ENCODE measurements at regions not wholly inside any gene's neighbourhood (a gene's known extent, or its start where the extent isn't known, plus 50 kb on each side); places are given as distances from the start of the nearest gene placed in this dataset.
"Not testable (repeated sequence)": the region's sequence is repeated elsewhere in the genome, so short reads cannot be mapped to it uniquely, and the experiment has no call there.

DNA sequence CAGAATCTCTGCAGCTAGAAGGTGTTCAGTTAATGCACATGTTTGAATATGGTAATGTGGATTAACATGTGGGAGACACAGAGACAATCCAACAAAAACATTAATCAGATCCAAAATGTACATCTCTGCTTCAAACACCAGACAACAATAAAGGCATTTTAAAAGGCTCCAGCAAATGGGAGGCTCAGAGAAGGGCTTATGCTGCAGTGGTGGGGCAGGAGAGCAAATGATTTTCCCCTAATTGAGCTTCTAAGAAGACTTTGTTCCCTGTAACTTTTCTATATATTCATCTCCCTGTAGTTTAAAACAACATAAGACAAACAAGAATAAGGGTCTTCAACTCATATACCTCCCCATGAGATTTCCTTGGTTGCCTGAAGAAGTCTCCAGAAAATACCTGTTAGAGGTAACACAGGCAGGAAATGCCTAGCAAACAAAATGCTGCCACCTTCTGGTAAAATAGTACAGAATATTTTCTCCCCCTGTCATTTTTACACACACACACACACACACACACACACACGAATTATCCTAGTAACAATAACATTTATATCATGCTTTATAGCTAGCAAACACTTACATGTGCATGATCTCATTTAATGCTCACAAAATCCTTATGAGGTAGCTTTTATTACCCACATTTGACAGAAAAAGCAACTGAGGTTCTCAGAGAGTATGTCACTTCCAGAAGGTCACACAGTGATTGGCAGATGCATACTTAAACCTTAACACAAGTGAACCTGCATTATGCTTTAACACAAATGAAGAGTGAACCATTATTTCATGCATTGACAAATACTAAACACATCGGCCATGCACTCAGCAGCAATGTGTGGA is 123.4 kb upstream of the MB21D2 start:
- intact Hi-C loops (cut with DNase I): loop anchor here (2.0 to 5.0 kb wide), 2 partner anchors 224 to 531 kb away; no protein-coding TSS in a partner anchor
- DNase-seq: no peak

DNA sequence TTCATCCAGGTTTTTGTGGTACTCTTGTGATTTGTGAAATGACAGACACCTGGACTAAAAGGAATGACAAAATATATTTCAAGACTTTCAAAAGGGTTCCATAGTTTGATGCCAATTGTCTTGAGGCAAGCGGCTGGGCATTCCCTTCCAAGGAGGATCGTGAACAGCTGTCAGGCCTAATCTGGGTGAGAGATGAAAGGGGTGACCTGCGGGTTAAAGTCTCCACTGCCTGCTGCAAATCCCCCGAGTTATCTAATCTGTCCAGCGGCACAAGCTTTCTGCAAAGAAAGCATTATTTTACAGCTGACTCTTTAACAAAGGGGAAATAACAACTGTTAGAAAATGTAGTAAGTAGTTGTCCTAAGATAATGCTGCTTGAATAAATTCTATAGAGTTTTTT is 128.7 kb upstream of the MB21D2 start:
- intact Hi-C loops (cut with DNase I): no loop called here

DNA sequence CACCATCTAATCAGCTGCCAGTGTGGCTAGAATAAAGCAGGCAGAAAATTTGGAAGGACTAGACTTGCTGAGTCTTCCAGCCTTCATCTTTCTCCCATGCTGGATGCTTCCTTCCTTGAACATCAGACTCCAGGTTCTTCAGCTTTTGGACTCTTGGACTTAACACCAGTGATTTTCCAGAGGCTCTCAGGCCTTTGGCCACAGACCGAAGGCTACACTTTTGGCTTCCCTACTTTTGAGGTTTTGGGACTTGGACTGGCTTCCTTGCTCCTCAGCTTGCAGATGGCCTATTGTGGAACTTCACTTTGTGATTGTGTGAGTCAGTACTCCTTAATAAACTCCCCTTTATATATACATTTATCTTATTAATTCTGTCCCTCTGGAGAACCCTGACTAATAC is 129.8 kb upstream of the MB21D2 start:
- DNase-seq; intact Hi-C loops (cut with DNase I): not testable (repeated sequence)

More for the DNA sequence above, 128.7 kb upstream of the MB21D2 start:
- no peak for DNase-seq

DNA sequence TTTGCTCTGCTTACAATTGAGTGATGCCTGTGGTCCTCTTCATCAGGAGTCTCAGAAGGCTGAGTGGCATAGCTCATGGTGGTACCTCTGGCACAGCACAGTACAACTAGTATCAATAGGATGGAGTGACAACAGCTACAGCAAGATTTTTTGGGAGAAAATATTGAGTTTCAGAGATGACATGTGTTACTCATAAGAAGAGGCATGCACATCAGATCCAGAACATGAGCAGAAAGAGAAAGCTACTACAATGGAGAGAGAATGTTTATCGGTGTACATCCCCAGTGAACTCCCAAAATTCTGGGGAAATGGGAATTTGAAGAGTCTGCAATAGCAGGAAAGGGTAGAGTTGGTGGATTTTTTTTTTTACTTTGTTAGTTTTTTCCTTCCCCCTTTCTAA is 130.5 kb upstream of the MB21D2 start:
- no peak for DNase-seq
- intact Hi-C loops (cut with DNase I): no loop called here

DNA sequence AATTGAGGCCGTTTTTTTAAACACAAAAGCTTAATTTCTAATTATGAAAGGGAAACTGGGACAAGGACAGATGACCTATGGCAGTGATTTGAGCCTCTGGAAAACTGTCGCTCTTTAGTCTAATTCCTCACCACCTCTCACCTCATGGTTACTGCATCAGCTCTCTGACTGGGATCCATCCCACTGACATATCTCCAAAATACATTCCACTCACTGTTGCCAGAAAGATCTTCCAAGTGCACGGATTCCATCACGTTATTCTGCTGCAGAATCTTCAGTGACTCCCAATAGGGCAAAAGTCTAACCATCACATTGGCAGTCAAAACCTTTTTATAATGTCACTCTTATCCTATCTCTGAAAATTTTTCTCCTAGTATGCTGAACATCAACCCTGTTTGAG is 132.3 kb upstream of the MB21D2 start:
- intact Hi-C loops (cut with DNase I): no loop called here
- DNase-seq: no peak

DNA sequence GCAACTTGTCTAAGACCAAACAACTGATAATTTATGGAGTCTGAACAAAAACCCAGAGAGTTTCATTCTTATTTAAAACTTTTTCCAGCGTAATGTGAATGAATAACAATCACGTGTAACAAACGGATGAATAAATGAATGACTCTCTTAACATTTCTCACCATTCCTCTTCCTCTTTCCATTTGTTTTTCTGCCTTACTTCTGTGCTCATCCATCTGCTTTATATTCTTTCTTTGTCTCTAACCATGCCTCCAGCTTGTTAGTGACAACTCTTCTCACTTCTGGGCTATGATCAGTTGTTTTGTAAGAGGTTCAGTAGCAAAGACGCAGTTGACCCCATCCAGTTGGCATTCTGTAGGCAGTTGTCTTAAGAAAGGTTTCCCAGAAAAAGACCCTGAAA is 133.7 kb upstream of the MB21D2 start:
- DNase-seq: no peak
- intact Hi-C loops (cut with DNase I): no loop called here

DNA sequence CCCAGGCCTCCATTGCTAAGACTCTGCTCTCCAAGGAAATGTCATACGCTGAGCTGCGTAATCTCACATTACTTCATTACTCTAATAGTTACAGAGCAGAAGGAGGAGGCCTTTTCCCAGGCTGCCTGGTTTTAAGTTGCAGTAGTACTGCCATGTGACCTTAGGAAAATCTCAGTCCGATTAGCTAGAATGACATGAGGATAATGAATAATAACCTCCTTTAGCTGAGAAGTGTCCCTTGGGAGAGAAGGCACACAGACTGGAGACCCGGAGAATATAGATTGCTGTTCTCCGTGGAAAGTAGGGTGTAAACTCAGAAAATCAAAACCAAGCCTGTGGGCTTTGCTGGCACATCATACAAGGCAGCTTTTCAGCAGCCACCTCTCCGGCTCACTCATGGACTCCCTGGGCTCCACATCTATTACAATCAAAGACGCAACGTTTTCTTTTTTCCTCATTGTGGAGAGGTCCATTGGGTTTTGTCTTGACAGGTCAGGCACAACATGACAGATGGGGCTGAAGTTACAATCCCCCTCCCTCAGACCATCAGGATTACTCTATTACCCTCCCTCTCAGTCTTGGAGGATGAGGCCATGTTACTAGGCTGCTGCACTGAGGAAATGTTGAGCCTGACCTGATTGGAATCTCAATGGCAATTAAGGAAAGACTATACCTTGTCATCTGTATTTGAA is 134.8 kb upstream of the MB21D2 start:
- intact Hi-C loops (cut with DNase I): no loop called here

DNA sequence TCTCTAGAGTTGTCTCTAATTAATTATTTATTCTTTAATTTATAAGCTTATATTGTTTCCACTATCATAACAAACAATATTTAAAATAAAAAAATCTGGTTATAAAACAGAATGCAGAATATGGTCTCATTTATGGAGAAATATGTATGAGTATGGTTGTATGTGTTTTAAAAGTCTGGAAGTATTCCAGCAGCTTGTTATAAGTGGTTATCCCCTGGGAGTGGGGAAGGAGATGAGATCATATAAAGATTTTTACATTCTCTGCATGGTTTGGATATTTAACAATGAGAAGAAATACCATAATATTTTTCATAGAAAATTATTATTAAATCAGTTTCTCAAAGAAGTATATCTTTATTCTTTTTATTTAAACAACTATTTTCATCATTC is 135.4 kb upstream of the MB21D2 start:
- intact Hi-C loops (cut with DNase I): no loop called here
- no peak for DNase-seq

More for the DNA sequence above, 134.8 kb upstream of the MB21D2 start:
- no peak for DNase-seq

DNA sequence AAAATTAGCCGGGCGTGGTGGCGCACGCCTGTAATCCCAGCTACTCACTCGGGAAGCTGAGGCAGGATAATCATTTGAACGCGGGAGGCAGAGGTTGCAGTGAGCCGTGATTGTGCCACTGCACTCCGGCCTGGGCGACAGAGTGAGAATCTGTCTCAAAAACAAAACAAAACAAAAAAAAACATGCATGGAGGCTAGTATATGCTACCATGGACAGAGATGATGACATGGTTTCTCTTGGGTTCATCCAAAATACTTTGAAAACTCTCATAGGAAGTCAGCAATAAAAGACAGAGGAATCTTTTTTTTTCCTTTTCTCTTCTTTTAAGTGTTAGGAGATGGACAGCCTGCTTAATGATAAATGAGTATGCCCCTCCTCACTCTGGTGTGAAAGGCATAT is 137.7 kb upstream of the MB21D2 start:
- DNase-seq: no peak
- intact Hi-C loops (cut with DNase I): no loop called here

DNA sequence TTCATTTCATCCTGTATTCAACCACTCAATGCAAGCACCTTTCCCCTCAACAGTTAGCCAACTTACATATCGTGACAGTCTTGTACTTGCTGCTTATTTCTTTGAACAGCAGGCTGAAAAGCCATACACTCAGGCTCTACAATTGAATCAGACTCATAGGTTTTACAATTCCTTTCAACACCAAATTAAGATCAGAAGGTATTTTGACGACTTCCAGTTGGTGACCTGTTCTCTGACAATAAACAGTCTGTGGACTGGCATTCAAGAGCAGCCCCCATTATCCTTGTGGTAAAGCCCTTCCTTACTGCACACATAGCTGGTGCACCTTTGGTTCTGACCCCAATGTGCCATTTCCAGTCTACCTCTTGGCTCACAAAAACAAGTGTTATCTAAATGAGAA is 140.0 kb upstream of the MB21D2 start:
- no peak for DNase-seq
- intact Hi-C loops (cut with DNase I): no loop called here

DNA sequence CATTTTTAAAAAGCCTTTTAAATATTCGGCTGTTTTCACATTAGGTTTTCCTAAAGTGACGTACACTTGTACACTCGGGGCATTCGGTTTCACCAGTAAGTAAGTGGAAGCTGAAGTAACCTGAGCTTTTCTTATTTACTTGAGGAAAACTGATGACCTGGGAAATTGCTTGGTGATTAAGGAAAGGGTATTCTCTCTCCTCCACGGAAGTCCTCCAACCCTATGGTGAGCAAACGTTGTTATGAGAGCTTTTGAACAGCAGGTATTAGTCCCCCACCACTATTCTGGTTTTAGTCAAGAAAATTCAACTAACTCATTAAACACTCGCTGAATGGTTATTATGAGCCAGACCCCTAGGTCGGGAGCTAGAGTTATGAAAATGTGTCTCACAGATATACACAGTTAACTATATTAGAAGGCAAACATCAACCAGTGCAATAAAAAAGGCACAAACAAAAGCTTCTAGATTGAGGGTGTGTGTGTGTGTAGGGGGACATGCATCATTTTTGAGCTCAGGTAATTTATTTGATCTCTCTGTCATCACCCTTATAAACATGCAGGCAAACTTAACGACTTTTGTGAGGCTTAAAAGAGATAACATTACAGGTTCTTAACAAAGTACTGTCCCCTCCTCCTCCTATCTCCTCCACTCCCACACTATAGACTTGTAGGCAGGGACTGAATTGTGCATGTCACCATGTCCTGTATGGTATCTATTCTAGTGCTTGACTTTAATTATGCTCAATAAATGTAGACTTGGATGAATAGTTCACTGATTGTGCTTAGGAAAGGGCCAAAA is 143.3 kb upstream of the MB21D2 start:
- DNase-seq: no peak
- intact Hi-C loops (cut with DNase I): no loop called here

DNA sequence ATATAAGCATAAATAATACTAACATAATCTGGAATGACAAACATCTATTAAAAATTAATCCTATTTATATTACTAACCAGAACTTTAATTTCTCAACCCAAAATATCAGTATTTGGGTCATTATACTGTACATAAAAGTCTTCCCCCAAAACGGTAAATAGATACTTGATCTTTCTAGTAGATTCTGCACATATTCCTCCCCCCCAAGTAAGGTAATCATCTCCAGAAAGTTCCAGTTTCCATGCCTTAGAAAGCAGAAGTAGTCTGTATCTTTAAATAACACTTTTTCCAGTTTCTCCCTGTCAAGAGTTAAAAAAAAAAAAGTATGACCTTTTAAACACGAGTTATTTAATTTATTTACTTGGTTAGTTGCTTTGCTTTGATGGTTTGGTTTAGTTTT is 150.7 kb upstream of the MB21D2 start:
- intact Hi-C loops (cut with DNase I): no loop called here
- DNase-seq: no peak

DNA sequence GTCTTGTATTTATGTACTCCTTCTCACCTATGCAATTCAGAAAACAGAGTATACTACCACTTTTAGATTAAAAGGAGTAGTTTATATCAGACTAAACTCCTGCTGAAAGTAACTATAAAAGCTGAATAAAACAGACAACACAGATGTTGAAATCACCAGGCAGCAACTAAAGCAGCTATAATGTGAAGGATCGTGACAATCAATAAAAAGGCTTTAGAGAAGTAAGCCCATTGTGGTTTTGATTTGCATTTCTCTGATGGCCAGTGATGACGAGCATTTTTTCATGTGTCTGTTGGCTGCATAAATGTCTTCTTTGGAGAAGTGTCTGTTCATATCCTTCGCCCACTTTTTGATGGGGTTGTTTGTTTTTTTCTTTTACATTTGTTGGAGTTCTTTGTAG is 152.1 kb upstream of the MB21D2 start:
- intact Hi-C loops (cut with DNase I); DNase-seq: not testable (repeated sequence)

DNA sequence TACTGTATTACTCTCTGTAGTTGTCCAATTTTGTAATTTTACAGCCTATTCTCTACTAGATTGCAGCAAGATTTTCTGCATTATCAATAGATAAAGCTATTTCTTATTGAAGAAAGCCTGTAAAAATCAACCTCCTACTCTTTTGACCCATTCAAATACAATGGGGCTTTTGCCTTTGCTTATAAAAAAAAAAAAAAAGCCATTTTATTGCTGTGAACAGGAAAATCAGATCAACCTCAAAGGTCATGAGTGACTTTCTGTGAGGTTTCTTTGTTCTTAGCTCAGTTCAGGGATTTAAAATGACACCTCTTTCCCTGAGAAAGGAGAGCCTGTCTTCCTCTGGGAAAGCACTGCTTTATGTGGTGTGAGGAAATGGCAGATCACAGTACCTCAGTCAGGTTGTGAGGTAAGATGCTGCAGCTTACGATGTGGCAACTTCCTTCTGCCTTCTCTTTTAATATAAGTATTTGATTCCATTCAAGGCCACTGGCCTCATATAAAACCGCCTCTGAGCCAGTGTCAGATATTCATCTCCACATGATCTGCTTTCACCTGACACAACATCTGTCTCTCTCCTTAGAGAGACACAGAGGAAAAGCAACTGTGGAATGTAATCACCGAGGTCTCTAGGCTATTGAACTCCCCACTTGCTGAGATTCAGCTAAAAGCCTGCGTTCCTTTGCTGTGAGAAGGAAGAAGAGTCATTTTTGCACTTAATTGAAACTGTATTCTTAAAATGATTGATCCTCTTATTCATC is 161.5 kb upstream of the MB21D2 start:
- DNase-seq: no peak
- intact Hi-C loops (cut with DNase I): no loop called here

DNA sequence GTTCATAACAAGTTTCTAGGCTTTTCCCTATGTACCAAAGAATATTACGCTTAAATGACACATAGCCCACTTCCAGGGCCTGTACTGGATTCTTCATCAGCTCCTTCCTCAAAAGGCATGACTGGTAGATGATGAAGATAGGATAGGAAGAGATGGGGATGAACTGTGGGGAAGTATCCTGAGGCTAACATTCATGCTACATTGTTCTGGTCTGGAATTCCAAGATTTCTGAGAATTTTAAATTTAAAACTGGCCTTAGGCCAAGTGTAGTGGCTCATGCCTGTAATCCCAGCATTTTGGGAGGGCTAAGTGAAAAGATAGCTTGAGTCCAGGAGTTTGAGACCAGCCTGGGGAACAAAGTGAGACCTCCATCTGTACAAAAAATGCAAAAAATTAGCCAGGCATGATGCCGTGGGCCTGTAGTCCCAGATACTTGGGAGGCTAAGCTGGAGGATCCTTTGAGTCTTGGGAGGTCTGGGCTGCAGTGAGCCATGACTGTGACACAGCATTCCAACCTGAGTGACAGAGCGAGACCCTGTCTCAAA is 160.1 kb upstream of the PLAAT1 start:
- no peak for DNase-seq
- intact Hi-C loops (cut with DNase I): no loop called here

DNA sequence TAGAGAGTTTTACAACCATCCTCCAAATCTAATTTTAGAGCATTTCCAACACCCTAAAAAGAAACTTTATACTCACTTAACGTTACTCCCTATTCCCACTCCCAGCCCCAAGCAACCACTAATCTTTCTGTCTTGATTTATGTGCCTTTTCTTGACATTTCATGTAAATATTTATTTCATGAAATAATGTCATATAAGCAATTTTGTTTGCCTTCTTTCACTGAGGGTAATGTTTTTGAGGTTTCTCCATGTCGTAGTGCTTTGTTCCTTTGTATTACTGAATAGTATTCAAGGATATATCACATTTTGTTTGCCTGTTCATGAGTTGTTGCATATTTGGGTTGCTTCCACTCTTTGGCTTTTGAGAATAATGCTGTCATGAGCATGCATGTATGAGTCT is 155.4 kb upstream of the PLAAT1 start:
- no peak for DNase-seq
- intact Hi-C loops (cut with DNase I): no loop called here

DNA sequence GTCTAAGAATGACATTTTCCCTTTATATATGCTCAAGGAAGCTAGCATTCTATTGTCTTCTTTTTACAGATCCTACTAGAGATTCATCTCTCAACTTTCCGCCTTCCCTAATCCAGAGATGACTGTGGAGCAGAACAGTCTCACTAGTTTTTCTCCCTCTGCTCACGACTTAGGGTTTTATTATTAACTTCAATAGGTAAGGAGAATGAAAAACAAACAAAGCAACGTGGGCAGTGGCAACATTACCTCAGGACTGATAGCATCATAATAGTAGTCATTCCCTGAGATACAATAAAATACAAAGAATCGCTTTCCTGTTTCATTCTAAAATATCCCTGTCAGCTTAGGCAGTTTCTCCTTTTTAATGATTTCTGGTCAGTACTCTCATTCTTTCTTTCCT is 154.3 kb upstream of the PLAAT1 start:
- no peak for DNase-seq
- intact Hi-C loops (cut with DNase I): no loop called here

DNA sequence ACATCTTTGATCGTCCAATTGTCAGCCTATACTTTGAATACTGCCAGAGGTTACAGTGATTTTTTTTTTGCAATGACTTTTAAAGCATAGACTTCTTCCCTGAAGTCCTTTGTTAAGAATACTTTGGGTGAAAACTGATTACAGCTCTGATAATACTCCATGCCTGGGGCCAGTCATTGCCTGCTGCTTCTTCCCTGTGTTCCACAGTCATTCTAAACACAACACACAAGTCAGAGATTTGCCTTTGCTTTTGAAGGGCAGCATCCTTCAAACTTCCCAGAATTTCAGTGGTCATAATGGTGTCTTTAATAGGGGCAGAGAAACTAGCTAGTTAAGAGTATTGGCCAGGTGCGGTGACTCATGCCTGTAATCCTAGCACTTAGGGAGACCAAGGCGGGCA is 153.7 kb upstream of the PLAAT1 start:
- no peak for DNase-seq
- intact Hi-C loops (cut with DNase I): no loop called here

DNA sequence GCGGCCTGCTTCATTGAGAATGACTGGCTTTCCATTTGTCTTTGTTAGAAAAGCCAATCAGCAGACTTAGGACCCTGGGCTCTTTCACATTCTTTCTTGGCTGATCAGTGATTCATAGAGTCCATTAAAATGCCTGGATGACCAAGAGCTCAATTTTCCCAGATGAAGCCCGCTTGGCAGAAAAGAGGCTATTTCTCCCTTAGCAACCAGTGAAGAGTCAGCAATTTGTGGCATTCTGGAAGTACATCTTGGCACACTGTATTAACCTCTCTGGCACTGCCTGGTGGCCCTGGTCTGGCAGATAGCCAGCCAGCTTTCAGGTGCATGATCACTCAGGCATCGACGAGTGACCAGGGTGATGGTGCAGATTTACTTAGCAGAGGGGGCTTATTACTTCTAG is 145.7 kb upstream of the PLAAT1 start:
- peak in 2 of 10 donors; percentile 9 to 68 for DNase-seq
- intact Hi-C loops (cut with DNase I): no loop called here

DNA sequence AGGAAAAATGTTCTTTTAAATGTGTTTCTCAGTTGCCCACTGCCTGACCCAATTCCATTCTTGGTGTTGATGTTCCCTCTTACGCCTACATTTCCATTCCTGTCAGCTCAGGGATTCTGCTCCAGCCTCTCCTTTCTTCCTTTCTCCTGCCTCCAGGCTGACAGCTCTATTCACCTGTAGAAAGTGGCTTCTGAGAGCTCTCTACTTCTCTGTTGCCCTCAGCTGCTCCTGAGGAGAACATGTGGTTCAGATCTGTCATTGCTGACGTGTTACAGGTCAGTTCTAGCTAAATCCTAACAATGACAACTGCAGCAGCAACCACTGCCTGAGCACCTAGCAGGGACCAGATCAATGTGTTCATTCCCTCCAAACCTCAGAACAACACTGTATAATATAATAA is 144.9 kb upstream of the PLAAT1 start:
- intact Hi-C loops (cut with DNase I): no loop called here
- DNase-seq: peak in 1 of 10 donors; percentile 2

Measured in posterior cingulate gyrus (tissue), 11 donors.